Lower leg skin (tissue), 3 donors: ENCODE measurements at regions not wholly inside any gene's neighbourhood (a gene's known extent, or its start where the extent isn't known, plus 50 kb on each side); places are given as distances from the start of the nearest gene placed in this dataset.

ENCODE experiments used
- POLR2A ChIP-seq, 2 donors: fragments of 450-650 bp; IDR thresholded peaks; one replicate each; pipeline ENCODE4 v1.6.1; 2016 to 2017; ENCODE audit warnings: antibody characterized with exemption in 2 of 2, mild to moderate bottlenecking in 1 of 2, moderate library complexity in 1 of 2
- TF ChIP-seq, protein P1 (sequence below), 3 donors: fragments of 450-650 bp; IDR thresholded peaks; one replicate each; pipeline ENCODE4 v1.5.1; 2016; ENCODE audit warnings: antibody characterized with exemption in 3 of 3, mild to moderate bottlenecking in 3 of 3, moderate library complexity in 2 of 3

DNA sequence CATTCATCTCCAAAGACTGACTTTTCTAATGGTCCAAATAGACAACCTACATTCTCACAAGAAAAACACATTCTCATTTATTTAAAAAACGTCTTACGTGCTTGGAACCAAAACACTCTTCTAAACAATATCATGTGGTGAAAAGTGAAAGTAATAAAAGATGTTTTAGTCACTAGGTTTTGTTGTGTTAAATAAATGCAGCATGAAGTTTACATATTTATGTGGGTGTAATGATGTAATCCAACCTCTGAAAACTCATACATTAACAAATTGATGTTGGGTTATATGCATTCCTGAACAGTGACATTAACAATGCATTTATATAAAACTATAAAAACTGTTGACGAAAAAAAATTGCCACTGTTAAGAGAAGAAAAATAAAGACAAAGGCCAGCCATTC, 55.1 kb upstream of the ACVR2A start:
- TF ChIP-seq, protein P1, sequence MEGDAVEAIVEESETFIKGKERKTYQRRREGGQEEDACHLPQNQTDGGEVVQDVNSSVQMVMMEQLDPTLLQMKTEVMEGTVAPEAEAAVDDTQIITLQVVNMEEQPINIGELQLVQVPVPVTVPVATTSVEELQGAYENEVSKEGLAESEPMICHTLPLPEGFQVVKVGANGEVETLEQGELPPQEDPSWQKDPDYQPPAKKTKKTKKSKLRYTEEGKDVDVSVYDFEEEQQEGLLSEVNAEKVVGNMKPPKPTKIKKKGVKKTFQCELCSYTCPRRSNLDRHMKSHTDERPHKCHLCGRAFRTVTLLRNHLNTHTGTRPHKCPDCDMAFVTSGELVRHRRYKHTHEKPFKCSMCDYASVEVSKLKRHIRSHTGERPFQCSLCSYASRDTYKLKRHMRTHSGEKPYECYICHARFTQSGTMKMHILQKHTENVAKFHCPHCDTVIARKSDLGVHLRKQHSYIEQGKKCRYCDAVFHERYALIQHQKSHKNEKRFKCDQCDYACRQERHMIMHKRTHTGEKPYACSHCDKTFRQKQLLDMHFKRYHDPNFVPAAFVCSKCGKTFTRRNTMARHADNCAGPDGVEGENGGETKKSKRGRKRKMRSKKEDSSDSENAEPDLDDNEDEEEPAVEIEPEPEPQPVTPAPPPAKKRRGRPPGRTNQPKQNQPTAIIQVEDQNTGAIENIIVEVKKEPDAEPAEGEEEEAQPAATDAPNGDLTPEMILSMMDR (IDR thresholded peaks at IDR 0.05), result no peak
- TF ChIP-seq POLR2A (IDR thresholded peaks at IDR 0.05), result no peak
